ENCODE measurements at regions not wholly inside any gene's neighbourhood (a gene's known extent, or its start where the extent isn't known, plus 50 kb on each side); places are given as distances from the start of the nearest gene placed in this dataset.
"Not testable (repeated sequence)": the region's sequence is repeated elsewhere in the genome, so short reads cannot be mapped to it uniquely, and the experiment has no call there.

- DNase-seq = no peak
These were observed 1028.7 kb downstream of the TYW1 start for GRCh38 chr7:68025369-68025768.

GRCh38 chr7:68030530-68030929, 1033.9 kb downstream of the TYW1 start:
- DNase-seq = no peak

- no peak for DNase-seq
These were observed 1034.7 kb downstream of the TYW1 start for GRCh38 chr7:68031180-68031943.

GRCh38 chr7:68038621-68039314, 1042.1 kb downstream of the TYW1 start:
- DNase-seq = no peak

- no peak for DNase-seq
These were observed 1044.9 kb downstream of the TYW1 start for GRCh38 chr7:68041554-68041953.

- DNase-seq = no peak
These were observed 1046.9 kb downstream of the TYW1 start for GRCh38 chr7:68043546-68043945.

GRCh38 chr7:68050627-68051026, 1054.0 kb downstream of the TYW1 start:
- no peak for DNase-seq

GRCh38 chr7:68058014-68058413, 1061.4 kb downstream of the TYW1 start:
- peak; percentile 14 for DNase-seq

GRCh38 chr7:68063171-68063570, 1066.5 kb downstream of the TYW1 start:
- no peak for DNase-seq

- DNase-seq = no peak
These were observed 1068.9 kb downstream of the TYW1 start for GRCh38 chr7:68065581-68065980.

GRCh38 chr7:68067845-68068244, 1071.2 kb downstream of the TYW1 start:
- no peak for DNase-seq

- DNase-seq = no peak
These were observed 1074.4 kb downstream of the TYW1 start for GRCh38 chr7:68070992-68071391.

- DNase-seq = no peak
These were observed 1077.1 kb downstream of the TYW1 start for GRCh38 chr7:68073701-68074100.

- no peak for DNase-seq
These were observed 1077.6 kb downstream of the TYW1 start for GRCh38 chr7:68074242-68074641.

GRCh38 chr7:68078157-68078710, 1081.6 kb downstream of the TYW1 start:
- DNase-seq = no peak

GRCh38 chr7:68082066-68082960, 1085.7 kb downstream of the TYW1 start:
- DNase-seq = not testable (repeated sequence)

GRCh38 chr7:68082961-68083657, 1086.5 kb downstream of the TYW1 start:
- not testable (repeated sequence) for DNase-seq

GRCh38 chr7:68087401-68087800, 1090.8 kb downstream of the TYW1 start:
- DNase-seq = no peak

- DNase-seq = no peak
These were observed 1092.2 kb downstream of the TYW1 start for GRCh38 chr7:68088879-68089278.

GRCh38 chr7:68090256-68090655, 1093.6 kb downstream of the TYW1 start:
- DNase-seq = not testable (repeated sequence)

GRCh38 chr7:68103319-68103718, 1106.7 kb downstream of the TYW1 start:
- DNase-seq = no peak

- peak; percentile 53 for DNase-seq
These were observed 1110.6 kb downstream of the TYW1 start for GRCh38 chr7:68107261-68107660.

All from NCI-H510A treated with DMSO at 0.1 percent for 48 hours (cell line).